HepG2 (cell line): ENCODE measurements at regions not wholly inside any gene's neighbourhood (a gene's known extent, or its start where the extent isn't known, plus 50 kb on each side); places are given as distances from the start of the nearest gene placed in this dataset.

Experiments used
- CBX1 ChIP-seq: IDR thresholded peaks from one replicate; pipeline ENCODE4 v1.6.1; 2016; ENCODE audit warnings: antibody characterized with exemption, low read depth
- JARID2 ChIP-seq: sonication (generic); formaldehyde crosslinking; IDR thresholded peaks from 2 replicates; pipeline ENCODE4 v1.8.1; 2023; ENCODE audit warnings: missing genetic modification reagents, inconsistent platforms; ENCODE audit not compliant: insufficient replicate concordance
- PTBP1 ChIP-seq: fragments of 200-400 bp; formaldehyde crosslinking; IDR thresholded peaks from 2 replicates; pipeline ENCODE4 v1.6.1; 2018; ENCODE audit warnings: low read length, low read depth; ENCODE audit not compliant: poor library complexity, severe bottlenecking
- ZFX ChIP-seq: sonication (generic); formaldehyde crosslinking; IDR thresholded peaks from 2 replicates; pipeline ENCODE4 v1.4.0; 2020; ENCODE audit warnings: mild to moderate bottlenecking, low read depth, missing genetic modification reagents, moderate library complexity
- ZNF570 ChIP-seq: sonication (generic); formaldehyde crosslinking; IDR thresholded peaks from 2 replicates; pipeline ENCODE4 v1.4.0; 2020; ENCODE audit warnings: mild to moderate bottlenecking, missing genetic modification reagents, borderline replicate concordance

DNA sequence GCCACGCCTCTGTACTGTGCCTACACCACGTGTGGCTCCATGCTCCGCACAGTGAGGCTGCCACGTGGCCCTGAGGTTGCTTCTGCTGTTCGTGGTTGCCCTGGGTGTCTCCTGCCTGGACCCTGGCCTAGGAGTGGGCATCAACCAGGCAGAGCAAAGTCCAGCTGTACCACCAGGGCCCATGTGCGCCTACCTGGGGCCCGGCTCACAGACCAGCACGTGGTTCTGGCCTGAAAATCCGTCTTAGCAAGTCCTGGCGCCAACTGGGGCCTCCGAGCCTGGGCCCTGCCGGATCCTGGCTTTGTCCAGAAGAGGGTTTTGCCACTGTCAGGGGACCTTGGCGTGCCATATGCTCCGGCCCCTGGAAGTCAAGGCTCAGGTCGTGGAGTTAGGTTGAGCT is 107.1 kb upstream of the TTC34 start:
- TF ChIP-seq ZNF570 (CRISPR knock-in tag) (no peak), ZFX (CRISPR knock-in tag) (no peak), CBX1 (no peak), PTBP1 (no peak), JARID2 (CRISPR knock-in tag) (no peak)
